BLaER1 treated with 17β-estradiol and CSF1 and Interleukin-3, amounts not matched to agents 10 nM and 100 nM (cell line): ENCODE measurements at regions not wholly inside any gene's neighbourhood (a gene's known extent, or its start where the extent isn't known, plus 50 kb on each side); places are given as distances from the start of the nearest gene placed in this dataset.

Experiments
- H3K27ac ChIP-seq, 11 experiments: shearing (Covaris generic); formaldehyde crosslinking; 2 replicates each; pipeline ENCODE4 v1.8.1; 2022
- H3K27me3 ChIP-seq, 11 experiments: shearing (Covaris generic); formaldehyde crosslinking; 2 replicates each; pipeline ENCODE4 v1.8.1; 2022
- H3K36me3 ChIP-seq, 11 experiments: shearing (Covaris generic); formaldehyde crosslinking; 2 replicates each; pipeline ENCODE4 v1.8.1; 2022
- H3K4me1 ChIP-seq, 10 experiments: shearing (Covaris generic); formaldehyde crosslinking; 2 replicates each; pipeline ENCODE4 v1.8.1; 2022
- H3K4me2 ChIP-seq, 11 experiments: shearing (Covaris generic); formaldehyde crosslinking; 2 replicates each; pipeline ENCODE4 v1.8.1; 2022
- H3K4me3 ChIP-seq, 10 experiments: shearing (Covaris generic); formaldehyde crosslinking; 2 replicates each; pipeline ENCODE4 v1.8.1; 2022
- H3K9ac ChIP-seq, 11 experiments: shearing (Covaris generic); formaldehyde crosslinking; 2 replicates each; pipeline ENCODE4 v1.8.1; 2022
- H3K9me3 ChIP-seq, 11 experiments: shearing (Covaris generic); formaldehyde crosslinking; replicated peaks in 1 of 11; 2 replicates each; pipeline ENCODE4 v1.8.1; 2022
- H4K20me1 ChIP-seq, 11 experiments: shearing (Covaris generic); formaldehyde crosslinking; 2 replicates each; pipeline ENCODE4 v1.8.1; 2022
- Cebpa-rat ChIP-seq, 11 experiments: shearing (Covaris generic); IDR thresholded peaks; 2 replicates each; pipeline ENCODE4 v1.8.1; 2022

DNA sequence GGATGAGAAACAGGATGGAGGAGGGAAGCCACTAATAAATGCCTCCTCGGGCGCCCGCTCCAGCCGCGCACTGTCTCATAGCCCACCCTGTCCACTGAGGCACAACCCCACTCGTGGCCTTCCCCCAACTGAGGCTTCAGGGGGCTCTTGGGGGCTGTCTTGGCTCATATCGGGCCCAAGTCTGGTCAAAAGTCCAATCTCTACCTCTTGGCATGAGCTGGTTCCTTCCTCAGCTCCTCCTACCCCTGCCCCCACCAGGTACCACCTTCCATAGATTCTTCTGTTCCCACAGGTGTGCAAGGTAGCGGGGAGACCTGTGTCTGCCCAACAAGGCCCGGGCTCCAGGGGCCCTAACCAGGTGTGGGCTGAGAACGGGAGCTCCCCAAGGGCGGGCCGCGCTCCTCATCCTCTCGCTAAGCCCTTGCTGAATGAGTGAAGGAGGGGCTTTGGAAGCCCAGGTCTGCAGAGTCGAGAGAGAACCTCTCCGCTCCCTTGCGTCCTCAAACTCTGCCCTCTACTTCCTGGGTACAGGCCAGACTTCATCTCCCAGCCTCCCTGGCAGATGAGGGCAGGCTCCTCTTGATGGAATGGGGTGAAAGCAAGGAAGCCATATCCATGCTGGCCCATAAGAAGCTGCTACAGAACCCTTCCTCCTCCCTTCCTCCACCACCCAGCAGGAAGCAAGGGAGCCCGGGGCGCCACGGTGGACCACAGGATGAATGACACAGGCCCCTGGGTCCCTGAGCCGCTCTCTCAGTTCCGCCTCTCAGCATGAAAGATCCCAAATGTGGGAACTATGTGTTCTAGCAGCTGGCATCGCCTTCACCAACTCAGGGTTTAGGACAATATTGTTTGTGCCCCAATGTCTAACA, 74.7 kb downstream of the PSMG1 start:
- Histone ChIP-seq H3K9ac (no peak overlapping the region), H3K4me1 (peaks cover 12 to 52% (median 38%) of the 10 kb centered on the region in 10 experiments), H3K27me3 (0 out of 22 replicates have a peak, but pooled peaks cover 0 to 8% (median 0%) of the 10 kb centered on the region in 11 experiments), H3K27ac (no peak overlapping the region), H3K9me3 (peaks cover 0 to 8% (median 0%) of the 10 kb centered on the region in 11 experiments; a peak in 2 of 22 replicates), H4K20me1 (no peaks in the 10 kb centered on the region), H3K4me2 (peak overlapping the region in 1 of 11 experiments; percentile 29; a peak in 2 of 22 replicates), H3K36me3 (no peaks in the 10 kb centered on the region), H3K4me3 (no peak overlapping the region)
- no peak for TF ChIP-seq Cebpa-rat (IDR thresholded peaks at IDR 0.05)

DNA sequence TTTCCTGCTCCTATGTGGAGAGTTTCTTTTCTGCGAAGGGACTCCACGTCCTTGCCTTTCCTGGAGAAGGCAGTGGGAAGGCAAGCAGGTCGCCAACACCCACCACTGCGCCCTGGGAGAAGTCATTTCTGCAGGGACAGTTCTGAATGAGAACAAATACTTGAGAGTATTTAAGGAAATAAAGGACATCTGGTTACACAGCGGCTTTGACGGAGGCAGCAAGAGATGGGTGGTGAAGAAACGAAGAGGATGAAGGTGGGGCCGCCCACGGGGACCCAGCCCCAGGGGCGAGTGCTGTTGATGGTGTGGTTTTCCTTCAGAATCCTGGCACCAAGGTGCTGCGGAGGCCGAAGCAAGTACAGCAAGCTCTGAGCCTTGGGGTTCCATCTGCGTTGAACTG, 75.5 kb downstream of the PSMG1 start:
- Histone ChIP-seq H3K9me3 (peaks cover 0 to 8% (median 0%) of the 10 kb centered on the region in 11 experiments; a peak in 2 of 22 replicates), H3K4me2 (peak overlapping the region in 2 of 11 experiments; percentile 79; a peak in 4 of 22 replicates), H3K9ac (no peak overlapping the region), H3K27me3 (0 out of 22 replicates have a peak, but pooled peaks cover 0 to 8% (median 0%) of the 10 kb centered on the region in 11 experiments), H4K20me1 (no peaks in the 10 kb centered on the region), H3K4me1 (peaks cover 12 to 60% (median 39%) of the 10 kb centered on the region in 10 experiments), H3K36me3 (no peaks in the 10 kb centered on the region), H3K4me3 (no peak overlapping the region), H3K27ac (no peak overlapping the region)
- no peak for TF ChIP-seq Cebpa-rat (IDR thresholded peaks at IDR 0.05)

DNA sequence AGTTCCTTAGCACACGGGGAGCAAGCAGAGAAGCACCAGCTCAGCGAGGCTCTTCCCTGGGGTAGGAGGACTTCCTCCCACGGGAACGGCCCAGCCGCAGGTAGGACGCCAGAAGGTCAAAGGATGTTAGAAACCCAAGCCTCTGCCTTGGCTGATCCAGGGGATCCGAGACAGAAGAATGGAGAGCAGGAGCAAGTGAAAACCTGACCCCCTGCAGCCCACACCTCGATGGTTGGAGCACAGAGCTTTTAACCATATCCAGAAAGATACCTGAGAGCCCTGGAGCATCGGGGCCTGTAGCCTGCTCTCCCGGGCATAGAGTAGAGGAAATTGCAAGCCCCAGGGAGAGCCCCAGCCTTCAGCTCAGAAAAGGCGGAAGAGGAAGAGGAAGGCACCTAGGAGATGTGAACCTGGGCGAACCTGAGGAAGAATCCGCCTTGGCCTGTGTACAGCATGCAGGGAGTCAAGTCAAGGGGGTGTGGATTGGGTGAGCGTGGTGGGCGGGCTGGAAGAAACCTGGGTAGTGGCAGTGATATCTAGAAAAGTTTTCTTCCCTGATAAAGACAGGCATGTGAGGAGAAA, 76.3 kb downstream of the PSMG1 start:
- Histone ChIP-seq H3K4me1 (peaks cover 12 to 61% (median 39%) of the 10 kb centered on the region in 10 experiments), H3K27ac (peak overlapping the region in 4 of 11 experiments; percentile 56 to 85 (median 76); a peak in 5 of 22 replicates), H3K9ac (no peak overlapping the region; a peak in 2 of 22 replicates), H3K4me3 (no peak overlapping the region), H3K27me3 (0 out of 22 replicates have a peak, but pooled peaks cover 0 to 8% (median 0%) of the 10 kb centered on the region in 11 experiments), H3K9me3 (peaks cover 0 to 8% (median 0%) of the 10 kb centered on the region in 11 experiments; a peak in 2 of 22 replicates), H4K20me1 (no peaks in the 10 kb centered on the region), H3K4me2 (peak overlapping the region; percentile 38 to 79 (median 62)), H3K36me3 (no peaks in the 10 kb centered on the region)
- TF ChIP-seq Cebpa-rat (IDR thresholded peaks at IDR 0.05): no peak

DNA sequence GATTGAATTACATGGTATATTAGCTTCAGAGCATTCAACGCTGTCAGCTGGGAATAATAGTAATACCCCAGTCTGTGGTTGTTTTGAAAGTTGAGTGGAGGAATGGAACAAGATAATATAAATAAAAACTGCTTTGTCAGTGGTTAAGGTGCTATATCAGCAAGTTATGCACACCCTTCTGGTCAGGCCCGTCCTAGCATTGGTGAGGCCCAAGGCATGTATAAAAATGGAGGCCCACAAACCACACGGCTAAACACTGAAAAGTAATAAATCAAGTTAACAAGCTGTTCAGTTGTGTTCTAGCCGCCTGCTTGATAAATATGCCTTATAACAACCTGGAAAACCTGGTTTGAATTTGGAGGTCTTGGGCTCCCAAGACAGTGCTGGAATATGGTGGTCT, 77.4 kb downstream of the PSMG1 start:
- Histone ChIP-seq H3K27me3 (0 out of 22 replicates have a peak, but pooled peaks cover 0 to 8% (median 0%) of the 10 kb centered on the region in 11 experiments), H3K36me3 (no peaks in the 10 kb centered on the region), H3K9ac (peak overlapping the region in 4 of 11 experiments; percentile 17 to 62 (median 52); a peak in 6 of 22 replicates), H3K4me3 (no peak overlapping the region), H3K4me1 (peaks cover 12 to 61% (median 39%) of the 10 kb centered on the region in 10 experiments), H3K27ac (peak overlapping the region in 6 of 11 experiments; percentile 6 to 85 (median 64); a peak in 13 of 22 replicates), H4K20me1 (no peaks in the 10 kb centered on the region), H3K4me2 (peak overlapping the region in 8 of 11 experiments; percentile 54 to 79 (median 65); a peak in 14 of 22 replicates), H3K9me3 (peaks cover 0 to 8% (median 0%) of the 10 kb centered on the region in 11 experiments; a peak in 2 of 22 replicates)
- no peak for TF ChIP-seq Cebpa-rat (IDR thresholded peaks at IDR 0.05)

DNA sequence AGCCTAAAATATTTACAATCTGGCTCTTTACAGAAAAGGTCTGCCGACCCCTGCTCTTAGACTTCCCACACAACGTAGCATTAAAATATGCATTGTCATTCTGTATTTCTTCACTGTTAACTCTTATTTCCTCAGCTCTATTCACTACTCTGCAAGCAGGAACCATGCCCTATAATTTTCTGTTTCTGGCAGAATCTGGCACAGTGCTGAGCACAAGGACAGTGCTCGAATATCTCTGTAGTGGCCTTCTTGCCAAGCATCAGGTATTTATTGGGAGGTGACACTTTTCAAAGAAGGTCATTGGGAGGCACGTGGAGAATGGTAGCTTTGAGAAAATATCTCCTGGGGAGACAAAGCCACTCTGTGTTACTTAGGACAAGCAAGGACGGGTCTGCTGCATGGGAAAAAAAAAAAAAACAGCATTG, 77.9 kb downstream of the PSMG1 start:
- Histone ChIP-seq H3K9ac (peak overlapping the region in 4 of 11 experiments; percentile 17 to 62 (median 52); a peak in 8 of 22 replicates), H3K9me3 (peaks cover 0 to 8% (median 0%) of the 10 kb centered on the region in 11 experiments; a peak in 2 of 22 replicates), H3K27me3 (0 out of 22 replicates have a peak, but pooled peaks cover 0 to 8% (median 0%) of the 10 kb centered on the region in 11 experiments), H3K27ac (peak overlapping the region in 7 of 11 experiments; percentile 6 to 85 (median 56); a peak in 13 of 22 replicates), H3K36me3 (no peaks in the 10 kb centered on the region), H3K4me2 (peak overlapping the region in 7 of 11 experiments; percentile 54 to 79 (median 64); a peak in 14 of 22 replicates), H3K4me1 (peaks cover 12 to 61% (median 39%) of the 10 kb centered on the region in 10 experiments), H4K20me1 (no peaks in the 10 kb centered on the region), H3K4me3 (peak overlapping the region in 1 of 10 experiments; percentile 22; a peak in 1 of 20 replicates)
- peak in 2 of 11 experiments; percentile 24 to 46; a peak in 2 of 22 replicates for TF ChIP-seq Cebpa-rat (IDR thresholded peaks at IDR 0.05)

DNA sequence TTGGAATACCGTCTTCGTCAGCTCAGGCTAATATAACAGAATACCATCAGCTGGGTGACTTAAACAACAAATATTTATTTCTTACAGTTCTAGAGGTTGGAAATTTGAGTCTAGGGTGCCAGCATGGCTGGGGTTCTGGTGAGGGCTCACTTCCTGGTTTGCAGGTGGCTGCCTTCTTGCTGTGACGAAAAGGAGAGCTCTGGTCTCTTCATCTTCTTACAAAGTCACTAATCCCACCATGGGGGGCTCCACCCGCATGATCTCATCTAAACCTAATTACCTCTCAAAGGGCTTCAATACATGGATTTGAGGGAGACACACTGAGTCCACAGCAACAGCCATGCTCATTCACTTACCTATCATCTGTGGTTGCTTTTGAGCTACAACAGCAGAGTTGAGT, 78.3 kb downstream of the PSMG1 start:
- Histone ChIP-seq H3K27ac (peak overlapping the region in 8 of 11 experiments; percentile 6 to 85 (median 51); a peak in 13 of 22 replicates), H3K4me3 (peak overlapping the region in 1 of 10 experiments; percentile 22; a peak in 1 of 20 replicates), H3K4me2 (peak overlapping the region in 7 of 11 experiments; percentile 54 to 79 (median 64); a peak in 14 of 22 replicates), H4K20me1 (no peaks in the 10 kb centered on the region), H3K27me3 (0 out of 22 replicates have a peak, but pooled peaks cover 0 to 8% (median 0%) of the 10 kb centered on the region in 11 experiments), H3K9me3 (peaks cover 0 to 10% (median 0%) of the 10 kb centered on the region in 11 experiments; a peak in 4 of 22 replicates), H3K4me1 (peaks cover 12 to 61% (median 39%) of the 10 kb centered on the region in 10 experiments), H3K9ac (peak overlapping the region in 4 of 11 experiments; percentile 17 to 62 (median 52); a peak in 7 of 22 replicates), H3K36me3 (no peaks in the 10 kb centered on the region)
- no peak for TF ChIP-seq Cebpa-rat (IDR thresholded peaks at IDR 0.05)

DNA sequence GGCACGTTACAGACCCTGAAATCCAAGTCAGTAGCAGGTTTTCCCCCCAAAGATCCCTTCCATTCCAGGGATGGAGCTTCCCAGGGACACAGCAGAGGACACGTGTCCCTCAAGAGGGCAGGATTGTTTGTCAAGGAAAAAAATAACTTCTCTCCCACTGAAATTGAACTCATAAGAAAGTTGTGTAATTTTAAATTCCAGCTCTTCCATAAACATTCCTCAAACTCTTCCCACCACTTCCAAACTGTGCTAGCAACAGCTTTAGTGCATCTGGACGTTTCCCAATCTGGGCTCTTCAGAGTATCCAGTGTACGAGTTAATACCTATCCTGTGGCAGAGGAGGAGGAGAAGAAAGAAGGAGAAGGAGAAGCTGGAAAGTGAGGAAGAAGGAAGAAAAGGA, 79.6 kb downstream of the PSMG1 start:
- H3K9me3 ChIP-seq: peaks cover 0 to 13% (median 0%) of the 10 kb centered on the region in 11 experiments; a peak in 4 of 22 replicates
- peak overlapping the region in 2 of 11 experiments; percentile 73 to 85; a peak in 4 of 22 replicates for H3K27ac ChIP-seq
- no peak overlapping the region for H3K9ac ChIP-seq
- H3K4me2 ChIP-seq: peak overlapping the region in 5 of 11 experiments; percentile 16 to 79 (median 66); a peak in 8 of 22 replicates
- H3K4me1 ChIP-seq: peaks cover 12 to 59% (median 39%) of the 10 kb centered on the region in 10 experiments
- TF ChIP-seq Cebpa-rat (IDR thresholded peaks at IDR 0.05): no peak
- H3K27me3 ChIP-seq: 0 out of 22 replicates have a peak, but pooled peaks cover 0 to 8% (median 0%) of the 10 kb centered on the region in 11 experiments
- no peaks in the 10 kb centered on the region for H4K20me1 ChIP-seq
- H3K36me3 ChIP-seq: no peaks in the 10 kb centered on the region
- H3K4me3 ChIP-seq: no peak overlapping the region

DNA sequence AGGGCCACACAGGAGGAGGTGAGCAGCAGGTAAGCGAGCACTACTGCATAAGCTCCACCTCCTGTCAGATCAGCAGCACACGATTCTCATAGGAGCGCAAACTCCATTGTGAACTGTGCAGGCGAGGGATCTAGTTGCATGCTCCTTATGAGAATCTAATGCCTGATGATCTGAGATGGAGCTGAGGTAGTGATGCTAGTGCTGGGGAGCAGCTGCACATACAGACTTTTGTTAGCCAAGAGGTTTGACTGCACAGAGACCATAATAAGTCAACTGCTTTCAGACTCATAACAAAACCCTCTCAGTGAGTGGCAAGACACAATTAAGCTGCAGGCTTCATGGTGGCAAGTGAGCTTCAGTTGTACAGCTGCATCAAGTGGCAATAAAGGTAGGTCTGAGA, 83.4 kb downstream of the PSMG1 start:
- Histone ChIP-seq H3K27ac (no peak overlapping the region), H3K4me1 (peaks cover 19 to 62% (median 46%) of the 10 kb centered on the region in 10 experiments)

More for the DNA sequence above, 83.4 kb downstream of the PSMG1 start:
- Histone ChIP-seq H3K36me3 (no peaks in the 10 kb centered on the region), H3K4me3 (no peak overlapping the region), H3K9me3 (peaks cover 0 to 7% (median 0%) of the 10 kb centered on the region in 11 experiments; a peak in 4 of 22 replicates), H4K20me1 (no peaks in the 10 kb centered on the region), H3K9ac (no peak overlapping the region), H3K27me3 (no peaks in the 10 kb centered on the region), H3K4me2 (no peak overlapping the region)
- no peak for TF ChIP-seq Cebpa-rat (IDR thresholded peaks at IDR 0.05)
